GM21390 (cell line): ENCODE measurements at regions not wholly inside any gene's neighbourhood (a gene's known extent, or its start where the extent isn't known, plus 50 kb on each side); places are given as distances from the start of the nearest gene placed in this dataset.
A peak's percentile ranks its signal among the peaks of the same experiment; 100 is the strongest.
"Not testable (repeated sequence)": the region's sequence is repeated elsewhere in the genome, so short reads cannot be mapped to it uniquely, and the experiment has no call there.

Experiments used
- ATAC-seq: cut with Tn5 transposase; IDR thresholded peaks from one replicate; pipeline ENCODE4 v1.9.1; 2021; ENCODE audit not compliant: unreplicated experiment

- not testable (repeated sequence) for ATAC-seq
These were observed 187.2 kb downstream of the LMLN start for GRCh38 chr3:198147213-198147612.

DNA sequence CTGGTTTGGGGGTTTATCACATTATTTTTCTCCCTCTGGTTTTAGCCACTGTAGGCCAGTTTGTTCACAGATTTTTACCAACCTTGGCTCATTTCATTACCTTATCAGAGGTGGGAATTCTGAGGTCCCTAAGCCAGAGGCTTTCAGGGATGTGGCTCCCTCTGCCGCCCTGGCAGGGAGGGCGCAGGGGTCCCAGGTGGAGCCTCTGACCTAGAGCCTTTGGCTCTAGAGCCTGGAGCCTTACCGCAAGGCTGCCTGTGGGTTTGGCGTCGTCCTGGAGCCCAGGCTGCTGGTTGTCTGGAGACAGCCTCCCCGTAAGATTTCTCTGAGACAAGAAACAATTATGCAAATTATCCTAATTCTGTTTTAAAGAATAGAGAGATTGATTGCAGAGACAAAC, 188.0 kb downstream of the LMLN start:
- ATAC-seq = not testable (repeated sequence)

GRCh38 chr3:198149904-198150303, 189.9 kb downstream of the LMLN start:
- not testable (repeated sequence) for ATAC-seq

GRCh38 chr3:198151867-198152266, 191.8 kb downstream of the LMLN start:
- ATAC-seq = not testable (repeated sequence)

GRCh38 chr3:198155771-198156170, 195.8 kb downstream of the LMLN start:
- not testable (repeated sequence) for ATAC-seq

GRCh38 chr3:198157231-198157868, 197.3 kb downstream of the LMLN start:
- ATAC-seq = peak; percentile 75

DNA sequence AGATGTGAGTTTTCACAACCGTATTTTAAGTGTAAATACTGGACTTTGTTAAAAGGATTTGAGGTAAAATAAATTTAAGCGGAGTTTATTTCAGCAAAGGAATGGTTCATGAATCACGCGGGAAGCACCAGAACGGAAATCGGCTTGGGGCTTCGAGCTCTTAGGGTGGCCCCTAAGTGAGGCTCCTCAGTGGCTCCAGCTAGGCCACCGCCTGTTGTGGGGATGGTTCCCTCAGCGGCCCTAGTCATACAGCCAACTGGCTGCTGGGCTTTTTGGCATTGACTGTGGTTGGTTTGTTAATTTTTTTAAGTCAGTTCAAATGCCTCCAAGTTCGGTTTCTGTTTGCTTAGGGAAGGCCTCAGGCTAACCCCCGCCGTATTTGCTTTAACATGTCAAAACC, 198.0 kb downstream of the LMLN start:
- ATAC-seq = not testable (repeated sequence)

DNA sequence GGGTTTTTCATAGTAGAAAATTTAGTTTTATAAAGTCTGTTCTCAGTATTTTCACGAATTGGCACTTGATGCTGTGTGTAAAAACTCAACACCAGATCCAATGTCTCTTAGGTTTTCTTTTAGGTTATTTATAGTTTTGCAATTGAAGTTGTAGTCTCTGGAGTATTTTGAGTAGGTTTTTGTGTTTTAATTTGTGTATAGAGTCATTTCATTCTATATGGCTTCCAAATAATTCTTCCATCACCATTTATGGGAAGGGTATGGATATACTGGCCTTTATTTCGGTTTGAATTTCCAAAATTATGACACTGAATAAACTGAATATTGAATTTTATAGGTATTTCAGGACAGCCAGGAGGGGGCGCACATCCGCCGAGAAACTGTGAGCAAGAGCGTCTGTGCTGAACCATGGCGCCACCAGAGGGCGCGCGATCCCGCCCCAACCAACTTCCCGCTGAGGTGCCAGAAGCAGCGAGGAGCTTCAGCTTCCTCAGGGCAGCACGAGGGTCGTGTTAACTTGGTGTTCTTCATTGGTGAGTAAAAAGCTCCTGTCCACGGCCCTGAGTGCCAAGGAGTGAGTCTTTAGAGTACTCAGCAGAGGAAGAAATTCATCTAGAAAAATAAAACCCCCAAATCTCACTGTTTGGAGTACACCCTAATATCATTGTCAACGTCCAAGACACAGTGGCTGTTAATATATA, 207.5 kb downstream of the LMLN start:
- not testable (repeated sequence) for ATAC-seq

- not testable (repeated sequence) for ATAC-seq
These were observed 210.8 kb downstream of the LMLN start for GRCh38 chr3:198170781-198171180.

DNA sequence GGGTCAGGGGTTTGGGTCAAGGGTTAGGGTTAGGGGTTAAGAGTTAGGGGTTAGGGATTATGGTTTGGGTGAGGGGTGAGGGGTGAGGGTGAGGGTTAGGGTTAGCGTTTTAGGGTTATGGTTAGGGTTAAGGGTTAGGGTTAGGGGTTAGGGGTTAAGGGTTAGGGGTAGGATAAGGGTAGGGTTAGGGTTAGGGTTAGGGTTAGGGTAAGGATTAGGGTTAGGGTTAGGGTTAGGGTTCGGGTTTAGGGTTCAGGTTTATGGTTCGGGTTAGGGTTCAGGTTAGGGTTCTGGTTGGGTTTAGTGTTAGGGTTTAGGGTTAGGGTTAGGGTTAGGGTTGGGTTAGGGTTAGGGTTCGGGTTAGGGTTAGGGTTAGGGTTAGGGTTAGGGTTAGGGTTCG, 213.1 kb downstream of the LMLN start:
- not testable (repeated sequence) for ATAC-seq

DNA sequence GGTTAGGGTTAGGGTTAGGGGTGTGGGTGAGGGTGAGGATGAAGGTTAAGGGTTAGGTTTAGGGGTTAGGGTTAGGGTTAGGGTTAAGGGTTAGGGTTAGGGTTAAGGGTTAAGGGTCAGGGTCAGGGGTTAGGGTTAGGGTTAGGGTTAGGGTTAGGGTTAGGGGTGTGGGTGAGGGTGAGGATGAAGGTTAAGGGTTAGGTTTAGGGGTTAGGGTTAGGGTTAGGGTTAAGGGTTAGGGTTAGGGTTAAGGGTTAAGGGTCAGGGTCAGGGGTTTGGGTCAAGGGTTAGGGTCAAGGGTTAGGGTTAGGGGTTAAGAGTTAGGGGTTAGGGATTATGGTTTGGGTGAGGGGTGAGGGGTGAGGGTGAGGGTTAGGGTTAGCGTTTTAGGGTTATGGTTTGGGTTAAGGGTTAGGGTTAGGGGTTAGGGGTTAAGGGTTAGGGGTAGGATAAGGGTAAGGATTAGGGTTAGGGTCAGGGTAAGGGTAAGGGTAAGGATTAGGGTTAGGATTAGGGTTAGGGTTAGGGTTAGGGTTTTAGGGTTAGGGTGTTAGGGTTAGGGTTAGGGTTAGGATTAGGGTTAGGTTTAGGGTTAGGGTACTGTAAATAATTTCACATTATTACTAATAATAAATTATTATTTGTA, 214.0 kb downstream of the LMLN start:
- not testable (repeated sequence) for ATAC-seq
